ENCODE measurements at regions not wholly inside any gene's neighbourhood (a gene's known extent, or its start where the extent isn't known, plus 50 kb on each side); places are given as distances from the start of the nearest gene placed in this dataset.

- DNase-seq (ENCODE audit: low read depth), result no peak
Observed at GRCh38 chr10:44476409-44477045, 91.6 kb upstream of the CXCL12 start.

GRCh38 chr10:44477046-44477425, 92.1 kb upstream of the CXCL12 start:
- DNase-seq (ENCODE audit: low read depth), result no peak

GRCh38 chr10:44478040-44478439, 93.1 kb upstream of the CXCL12 start:
- no peak for DNase-seq (ENCODE audit: low read depth)

GRCh38 chr10:44478876-44479705, 94.2 kb upstream of the CXCL12 start:
- no peak for DNase-seq (ENCODE audit: low read depth)

- no peak for DNase-seq (ENCODE audit: low read depth)
Observed at GRCh38 chr10:44492678-44493077, 107.8 kb upstream of the CXCL12 start.

- no peak for DNase-seq (ENCODE audit: low read depth)
Observed at GRCh38 chr10:44498222-44498621, 113.3 kb upstream of the CXCL12 start.

GRCh38 chr10:44500451-44500850, 115.6 kb upstream of the CXCL12 start:
- no peak for DNase-seq (ENCODE audit: low read depth)

- no peak for DNase-seq (ENCODE audit: low read depth)
Observed at GRCh38 chr10:44506386-44506785, 121.5 kb upstream of the CXCL12 start.

- DNase-seq (ENCODE audit: low read depth), result no peak
Observed at GRCh38 chr10:44510379-44511115, 125.7 kb upstream of the CXCL12 start.

- DNase-seq (ENCODE audit: low read depth), result no peak
Observed at GRCh38 chr10:44511166-44511565, 126.3 kb upstream of the CXCL12 start.

GRCh38 chr10:44511601-44512000, 126.7 kb upstream of the CXCL12 start:
- DNase-seq (ENCODE audit: low read depth), result no peak

- no peak for DNase-seq (ENCODE audit: low read depth)
Observed at GRCh38 chr10:44512431-44513022, 127.6 kb upstream of the CXCL12 start.

GRCh38 chr10:44513591-44513990, 128.7 kb upstream of the CXCL12 start:
- no peak for DNase-seq (ENCODE audit: low read depth)

GRCh38 chr10:44516891-44517290, 132.0 kb upstream of the CXCL12 start:
- no peak for DNase-seq (ENCODE audit: low read depth)

GRCh38 chr10:44517635-44518034, 132.7 kb upstream of the CXCL12 start:
- DNase-seq (ENCODE audit: low read depth), result no peak

GRCh38 chr10:44519361-44519760, 134.5 kb upstream of the CXCL12 start:
- DNase-seq (ENCODE audit: low read depth), result no peak

- no peak for DNase-seq (ENCODE audit: low read depth)
Observed at GRCh38 chr10:44520651-44521050, 135.8 kb upstream of the CXCL12 start.

GRCh38 chr10:44539178-44539577, 154.3 kb upstream of the CXCL12 start:
- DNase-seq (ENCODE audit: low read depth), result no peak

GRCh38 chr10:44552726-44553125, 167.8 kb upstream of the CXCL12 start:
- no peak for DNase-seq (ENCODE audit: low read depth)

GRCh38 chr10:44557596-44558191, 172.8 kb upstream of the CXCL12 start:
- no peak for DNase-seq (ENCODE audit: low read depth)

- no peak for DNase-seq (ENCODE audit: low read depth)
Observed at GRCh38 chr10:44558521-44558920, 173.6 kb upstream of the CXCL12 start.

GRCh38 chr10:44564361-44564760, 179.5 kb upstream of the CXCL12 start:
- no peak for DNase-seq (ENCODE audit: low read depth)
